B cell (primary cell): ENCODE measurements at regions not wholly inside any gene's neighbourhood (a gene's known extent, or its start where the extent isn't known, plus 50 kb on each side); places are given as distances from the start of the nearest gene placed in this dataset.

Experiments
- ATAC-seq: fragments of 200-7000 bp; cut with Tn5 transposase; one replicate; pipeline ENCODE4 v1.10.0; 2021; ENCODE audit warnings: low read depth, mild to moderate bottlenecking, moderate number of reproducible peaks, moderate library complexity
- CTCF ChIA-PET: fragments of 350-600 bp; sonication (Branson Sonifier 250); formaldehyde crosslinking; loops from one replicate; lab custom pipeline; 2021; ENCODE audit warnings: antibody characterized with exemption, inconsistent platforms; lab: Charles Lee
- POLR2A ChIA-PET: fragments of 350-600 bp; sonication (Branson Sonifier 250); formaldehyde crosslinking; loops from one replicate; lab custom pipeline; 2021; ENCODE audit warnings: antibody characterized with exemption; lab: Charles Lee
- DNase-seq: peaks from one replicate; pipeline ENCODE4 v3.0.0; 2013
- H2AFZ ChIP-seq: 2 replicates; pipeline ENCODE4 v1.6.1; 2012; ENCODE audit warnings: mild to moderate bottlenecking, low read depth, low read length; ENCODE audit not compliant: insufficient read depth, poor library complexity, severe bottlenecking
- H3K27ac ChIP-seq, 2 donors: 1 replicate in 1 of 2; 2 replicates in 1 of 2; pipeline ENCODE4 v1.5.1; 2012 to 2013; ENCODE audit warnings: low read length in 2 of 2, mild to moderate bottlenecking in 2 of 2, moderate library complexity in 1 of 2
- H3K27me3 ChIP-seq, 4 experiments: fragments of 200-600 bp in 1 of 4; sonication (generic) in 1 of 4; replicated peaks in 1 of 4; 1 replicate in 2 of 4; 2 replicates in 2 of 4; pipeline versions ENCODE4 v1.6.1 to v1.7.0; 2013 to 2016; ENCODE audit warnings: low read length in 3 of 4, mild to moderate bottlenecking in 2 of 4, mixed read lengths in 1 of 4, moderate library complexity in 1 of 4; ENCODE audit not compliant: insufficient read depth in 4 of 4, control insufficient read depth in 3 of 4; ENCODE audit errors: control extremely low read depth in 1 of 4
- H3K36me3 ChIP-seq, 2 experiments: replicated peaks in 1 of 2; 1 replicate in 1 of 2; 2 replicates in 1 of 2; pipeline versions ENCODE4 v1.6.1 to v1.7.1; 2013; ENCODE audit warnings: low read length in 1 of 2; ENCODE audit not compliant: insufficient read depth in 2 of 2, control insufficient read depth in 1 of 2; ENCODE audit errors: control extremely low read depth in 1 of 2, extremely low read depth in 1 of 2
- H3K4me1 ChIP-seq, 2 donors: fragments of 200-600 bp in 1 of 2; sonication (generic) in 1 of 2; 1 replicate in 1 of 2; 2 replicates in 1 of 2; pipeline versions ENCODE4 v1.5.1 to v1.6.1; 2013 to 2017; ENCODE audit warnings: low read length in 2 of 2; ENCODE audit not compliant: control insufficient read depth in 2 of 2, insufficient read depth in 2 of 2
- H3K4me2 ChIP-seq: replicated peaks from 2 replicates; pipeline ENCODE3; 2012; ENCODE audit warnings: mild to moderate bottlenecking, low read depth, low read length; ENCODE audit not compliant: poor library complexity, severe bottlenecking
- H3K4me3 ChIP-seq, 5 experiments: fragments of 200-600 bp in 1 of 5; sonication (generic) in 1 of 5; 1 replicate in 3 of 5; 2 replicates in 2 of 5; pipeline versions ENCODE4 v1.5.1 to v1.7.0; 2011 to 2016; ENCODE audit warnings: low read length in 4 of 5, mild to moderate bottlenecking in 4 of 5, low read depth in 2 of 5, control low read depth in 1 of 5, moderate library complexity in 1 of 5; ENCODE audit not compliant: insufficient read depth in 1 of 5; ENCODE audit errors: control extremely low read depth in 1 of 5, extremely low read depth in 1 of 5
- H3K79me2 ChIP-seq: fragments of 200-600 bp; sonication (generic); one replicate; pipeline ENCODE4 v1.6.0; 2016; ENCODE audit warnings: low read length; ENCODE audit not compliant: control insufficient read depth, insufficient read depth
- H3K9ac ChIP-seq: fragments of 200-600 bp; sonication (generic); 2 replicates; pipeline ENCODE4 v1.6.1; 2017; ENCODE audit warnings: mild to moderate bottlenecking, low read length, moderate library complexity
- H3K9me3 ChIP-seq, 3 donors: one replicate each; pipeline versions ENCODE4 v1.6.1 to v1.7.1; 2013; ENCODE audit warnings: low read length in 2 of 3; ENCODE audit not compliant: control insufficient read depth in 2 of 3, insufficient read depth in 1 of 3; ENCODE audit errors: control extremely low read depth in 1 of 3
- H4K20me1 ChIP-seq: 2 replicates; pipeline ENCODE4 v1.6.0; 2012; ENCODE audit warnings: mild to moderate bottlenecking, low read length; ENCODE audit not compliant: insufficient read depth, control insufficient read depth, poor library complexity, severe bottlenecking
- H3K27ac Mint-ChIP-seq: one replicate; pipeline ENCODE4 v1.8.0; 2021; ENCODE audit warnings: mixed read lengths
- H3K27me3 Mint-ChIP-seq: one replicate; pipeline ENCODE4 v1.8.0; 2021; ENCODE audit warnings: mixed read lengths
- H3K4me1 Mint-ChIP-seq: one replicate; pipeline ENCODE4 v1.8.0; 2021; ENCODE audit warnings: mixed read lengths
- H3K4me3 Mint-ChIP-seq: one replicate; pipeline ENCODE4 v1.8.0; 2021; ENCODE audit warnings: mixed read lengths
- H3K9me3 Mint-ChIP-seq: one replicate; pipeline ENCODE4 v1.8.0; 2022; ENCODE audit warnings: mixed read lengths; ENCODE audit not compliant: insufficient read depth
- EZH2 ChIP-seq: IDR thresholded peaks from 2 replicates; pipeline ENCODE4 v1.6.1; 2012; ENCODE audit warnings: borderline replicate concordance, low read depth, mild to moderate bottlenecking, moderate library complexity, low read length; ENCODE audit not compliant: insufficient read depth, poor library complexity, severe bottlenecking
- WGBS: methylation state at CpG from one replicate; pipeline ENCODE4 v1.1.5; 2013; ENCODE audit warnings: missing lambda C conversion rate; ENCODE audit not compliant: insufficient coverage; 5-methylcytosine and 5-hydroxymethylcytosine counted together
- intact Hi-C: fragments of 100-400 bp; cut with micrococcal nuclease; formaldehyde crosslinking; loops from one replicate; pipeline ENCODE4 v1.10.0; 2022
- TF ChIP-seq, protein P1 (sequence below): fragments of 200-600 bp; IDR thresholded peaks from one replicate; pipeline ENCODE4 v1.8.0; 2022; ENCODE audit warnings: antibody characterized with exemption, mild to moderate bottlenecking

DNA sequence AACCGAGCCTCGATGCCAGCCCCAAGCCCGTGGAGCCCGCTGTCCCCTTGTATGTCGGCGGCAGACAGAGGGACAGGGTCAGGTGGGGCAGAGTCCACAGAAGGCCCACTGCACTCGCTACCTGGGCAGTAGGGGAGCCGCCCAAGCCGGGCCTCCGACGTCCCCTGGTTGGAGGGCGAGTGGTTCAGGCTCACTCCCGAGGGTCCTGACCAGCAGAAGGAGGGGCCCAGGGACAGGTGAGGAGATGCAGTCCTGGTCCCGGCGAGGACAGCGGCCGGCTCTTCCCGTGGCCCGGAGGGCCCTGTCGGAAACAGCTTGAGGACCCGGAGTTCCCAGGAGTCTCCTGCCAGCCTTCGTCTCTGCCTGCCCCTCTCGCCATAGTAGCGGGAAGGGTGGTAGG lies 216.7 kb upstream of the SFSWAP start:
- no peaks in the 10 kb centered on the region for H3K4me1 Mint-ChIP-seq
- POLR2A ChIA-PET = no interaction called here
- Histone ChIP-seq H3K27ac (no peak overlapping the region), H3K36me3 (no peaks in the 10 kb centered on the region), H3K4me2 (no peak overlapping the region), H4K20me1 (no peaks in the 10 kb centered on the region), H3K4me3 (no peak overlapping the region), H3K9me3 (peaks cover 0 to 3% (median 0%) of the 10 kb centered on the region in 3 donors), H3K9ac (no peak overlapping the region), H3K79me2 (no peaks in the 10 kb centered on the region), H3K4me1 (no peaks in the 10 kb centered on the region), H3K27me3 (no peaks in the 10 kb centered on the region), H2AFZ (no peak overlapping the region)
- 96% methylated on average over 24 of the region's 24 CpGs for WGBS
- CTCF ChIA-PET = no interaction called here
- ATAC-seq (no peak), DNase-seq (no peak)
- no peak overlapping the region for H3K27ac Mint-ChIP-seq
- no peaks in the 10 kb centered on the region for H3K9me3 Mint-ChIP-seq
- TF ChIP-seq, protein P1, sequence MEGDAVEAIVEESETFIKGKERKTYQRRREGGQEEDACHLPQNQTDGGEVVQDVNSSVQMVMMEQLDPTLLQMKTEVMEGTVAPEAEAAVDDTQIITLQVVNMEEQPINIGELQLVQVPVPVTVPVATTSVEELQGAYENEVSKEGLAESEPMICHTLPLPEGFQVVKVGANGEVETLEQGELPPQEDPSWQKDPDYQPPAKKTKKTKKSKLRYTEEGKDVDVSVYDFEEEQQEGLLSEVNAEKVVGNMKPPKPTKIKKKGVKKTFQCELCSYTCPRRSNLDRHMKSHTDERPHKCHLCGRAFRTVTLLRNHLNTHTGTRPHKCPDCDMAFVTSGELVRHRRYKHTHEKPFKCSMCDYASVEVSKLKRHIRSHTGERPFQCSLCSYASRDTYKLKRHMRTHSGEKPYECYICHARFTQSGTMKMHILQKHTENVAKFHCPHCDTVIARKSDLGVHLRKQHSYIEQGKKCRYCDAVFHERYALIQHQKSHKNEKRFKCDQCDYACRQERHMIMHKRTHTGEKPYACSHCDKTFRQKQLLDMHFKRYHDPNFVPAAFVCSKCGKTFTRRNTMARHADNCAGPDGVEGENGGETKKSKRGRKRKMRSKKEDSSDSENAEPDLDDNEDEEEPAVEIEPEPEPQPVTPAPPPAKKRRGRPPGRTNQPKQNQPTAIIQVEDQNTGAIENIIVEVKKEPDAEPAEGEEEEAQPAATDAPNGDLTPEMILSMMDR = no peak
- TF ChIP-seq EZH2 = no peak
- peaks cover 17% of the 10 kb centered on the region for H3K27me3 Mint-ChIP-seq
- H3K4me3 Mint-ChIP-seq = no peak overlapping the region
- intact Hi-C loops = no loop called here

GRCh38 chr12:131494741-131495524 lies 216.0 kb upstream of the SFSWAP start:
- Histone ChIP-seq H4K20me1 (no peaks in the 10 kb centered on the region), H3K27ac (no peak overlapping the region), H3K27me3 (no peaks in the 10 kb centered on the region), H3K4me3 (no peak overlapping the region), H3K4me2 (no peak overlapping the region), H3K36me3 (no peaks in the 10 kb centered on the region), H3K79me2 (no peaks in the 10 kb centered on the region), H2AFZ (no peak overlapping the region), H3K9ac (no peak overlapping the region), H3K4me1 (no peaks in the 10 kb centered on the region), H3K9me3 (peaks cover 0 to 3% (median 0%) of the 10 kb centered on the region in 3 donors)
- intact Hi-C loops = no loop called here
- ChIA-PET CTCF (no interaction called here), POLR2A (no interaction called here)
- Mint-ChIP-seq H3K4me1 (no peaks in the 10 kb centered on the region), H3K4me3 (no peak overlapping the region), H3K27ac (no peak overlapping the region), H3K27me3 (peaks cover 21% of the 10 kb centered on the region), H3K9me3 (no peaks in the 10 kb centered on the region)
- DNase-seq = no peak
- WGBS = 92% methylated on average over 8 of the region's 9 CpGs
- no peak for ATAC-seq
- TF ChIP-seq, protein P1 = no peak
- no peak for TF ChIP-seq EZH2
